Hematopoietic multipotent progenitor cell (in vitro differentiated cells): ENCODE measurements at regions not wholly inside any gene's neighbourhood (a gene's known extent, or its start where the extent isn't known, plus 50 kb on each side); places are given as distances from the start of the nearest gene placed in this dataset. TPM values are rescaled to one million over a fixed set of nuclear protein-coding genes. Genes with fewer than 3 reads are reported as not detected.
A peak's percentile ranks its signal among the peaks of the same experiment; 100 is the strongest.

Experiments used
- DNase-seq, 3 donors: peaks; one replicate each; pipeline ENCODE4 v3.0.0-alpha.2; 2011 to 2015; ENCODE audit warnings: low read depth in 2 of 3, low spot score in 2 of 3
- small RNA-seq: library from RNA; depleted of rRNA; stranded (forward); fragments of <200 nt; gene quantifications from one replicate; pipeline ENCODE3, GENCODE V24; 2012

- DNase-seq, result peak in 2 of 3 donors; percentile 8 to 18
Observed at GRCh38 chr3:63193647-63194046, 84.5 kb upstream of the SYNPR start.

- no peak for DNase-seq
Observed at GRCh38 chr3:63199606-63200005, 78.5 kb upstream of the SYNPR start.

GRCh38 chr3:63202529-63202928 is 75.6 kb upstream of the SYNPR start:
- DNase-seq, result no peak

- no peak for DNase-seq
Observed at GRCh38 chr3:63207066-63207590, 71.0 kb upstream of the SYNPR start.

- no peak for DNase-seq
Observed at GRCh38 chr3:63228087-63228486, 50.0 kb upstream of the SYNPR start.

Small RNA genes in the stretch of these regions (small RNA-seq; reads per million reads assigned to genes)
- gene UBL5P3, result not detected
